Femur (tissue), 1 donor: ENCODE measurements at regions not wholly inside any gene's neighbourhood (a gene's known extent, or its start where the extent isn't known, plus 50 kb on each side); places are given as distances from the start of the nearest gene placed in this dataset.
"Not testable (repeated sequence)": the region's sequence is repeated elsewhere in the genome, so short reads cannot be mapped to it uniquely, and the experiment has no call there.

Source experiments
- DNase-seq: peaks from one replicate; pipeline ENCODE4 v3.0.0-alpha.2; 2017

DNA sequence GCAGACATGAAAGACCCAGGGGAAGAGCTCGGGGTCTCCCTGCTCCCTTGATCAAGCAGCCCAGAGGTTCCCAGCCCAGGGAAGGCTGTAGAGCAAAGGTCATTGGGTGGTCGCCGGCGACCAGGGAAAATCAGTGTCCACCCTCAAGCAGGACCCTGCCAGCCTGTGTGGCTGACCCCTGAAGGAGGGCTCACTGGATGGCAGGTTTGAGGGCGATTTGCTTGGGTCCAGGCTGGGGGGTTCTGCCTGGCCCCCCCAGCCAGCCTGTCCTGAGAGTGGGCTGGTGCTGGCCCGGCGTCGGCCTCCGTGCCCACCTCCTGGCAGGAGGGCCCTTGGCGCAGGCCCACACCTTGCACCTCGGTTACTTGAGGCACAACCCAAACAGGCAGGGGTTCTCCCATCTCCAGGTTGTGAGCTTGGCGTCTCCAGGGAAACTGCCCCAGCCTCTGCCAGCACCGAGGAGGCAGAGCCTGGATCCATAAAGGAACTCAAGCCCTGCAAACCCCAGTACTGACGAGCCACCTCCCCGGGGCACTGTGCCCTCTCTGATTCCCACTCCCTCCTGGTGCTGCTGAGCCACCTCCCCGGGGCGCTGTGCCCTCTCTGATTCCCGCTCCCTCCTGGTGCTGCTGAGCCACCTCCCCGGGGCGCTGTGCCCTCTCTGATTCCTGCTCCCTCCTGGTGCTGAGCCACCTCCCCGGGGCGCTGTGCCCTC is 329.0 kb upstream of the SFSWAP start:
- DNase-seq: no peak

- no peak for DNase-seq
These were observed 327.6 kb upstream of the SFSWAP start for GRCh38 chr12:131383291-131383690.

DNA sequence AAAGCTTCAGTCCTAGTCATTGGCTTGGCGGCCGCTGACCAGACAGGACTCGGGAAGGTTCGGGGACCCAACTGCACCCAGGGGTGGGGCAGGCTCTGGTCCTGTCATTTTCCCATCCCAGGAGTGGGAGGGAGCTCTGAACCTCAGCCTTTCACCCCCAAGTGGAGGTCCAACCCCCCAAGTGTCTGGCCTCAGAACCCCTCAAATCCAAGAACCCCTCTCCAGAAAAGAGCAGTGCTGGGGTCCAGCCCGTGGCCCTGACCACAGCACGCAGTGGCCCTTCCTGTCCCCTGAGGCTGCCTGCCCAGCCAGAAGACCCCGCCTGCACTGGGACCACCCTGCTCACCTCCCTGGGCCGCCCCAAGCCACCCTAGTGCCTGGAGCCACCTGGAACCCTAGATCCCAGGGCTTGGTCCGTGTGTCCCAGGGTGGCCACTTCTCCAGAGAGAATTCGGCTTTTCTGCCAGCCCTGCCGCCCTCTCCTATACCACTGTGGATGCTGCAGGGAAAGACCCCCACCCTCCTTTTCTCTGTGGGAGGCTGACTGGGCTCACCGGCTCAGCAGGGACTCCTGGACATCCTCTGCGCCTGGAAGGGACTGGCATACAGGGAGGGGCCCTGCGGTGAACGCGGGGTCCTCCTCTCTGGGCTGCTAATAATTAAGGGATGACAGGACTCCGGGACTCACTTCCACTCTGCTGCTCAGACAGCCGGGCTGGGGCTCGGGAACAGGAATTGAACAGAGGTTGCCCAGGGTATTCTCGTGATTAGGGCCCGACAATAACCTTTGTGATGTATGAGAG is 326.9 kb upstream of the SFSWAP start:
- no peak for DNase-seq

- no peak for DNase-seq
These were observed 326.4 kb upstream of the SFSWAP start for GRCh38 chr12:131384544-131384855.

DNA sequence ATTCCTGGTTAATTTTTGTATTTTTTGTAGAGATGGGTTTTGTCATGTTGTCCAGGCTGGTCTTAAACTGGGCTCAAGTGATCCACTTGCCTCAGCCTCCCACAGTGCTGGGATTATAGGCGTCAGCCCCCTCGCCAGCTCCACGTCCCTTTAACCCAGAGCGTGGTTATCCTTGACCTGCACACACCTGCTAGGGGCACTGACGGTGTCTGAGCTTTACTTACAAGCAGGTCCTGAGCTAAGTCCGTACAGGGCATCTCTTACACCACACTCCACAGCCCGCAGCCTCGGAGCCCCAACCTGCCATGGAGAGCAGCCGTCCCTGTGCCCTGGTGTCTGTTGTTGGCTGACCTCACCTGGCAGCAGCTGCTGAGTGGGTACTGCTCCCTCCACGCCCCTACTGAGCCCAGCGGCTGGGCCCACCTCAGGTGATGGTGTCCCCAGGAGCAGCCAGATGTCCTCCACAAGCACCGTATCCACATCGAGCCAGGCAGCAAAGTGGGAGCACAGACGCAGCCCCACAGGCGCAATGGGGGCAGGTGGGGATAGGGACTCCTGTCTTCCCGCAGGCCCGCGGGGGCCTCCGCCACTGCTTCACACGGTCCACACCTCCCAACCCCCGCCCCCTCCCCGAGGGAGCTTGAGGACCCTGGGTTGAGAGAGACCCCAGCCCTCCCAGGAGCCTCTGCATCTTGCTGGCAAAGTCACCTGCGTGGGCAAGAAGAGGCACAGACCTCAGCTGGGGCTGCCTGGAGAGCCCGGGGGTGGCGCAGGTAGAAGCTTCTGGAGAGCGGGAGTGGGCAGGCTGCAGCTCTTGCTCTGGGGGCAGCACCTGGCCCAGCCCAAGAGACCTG is 325.4 kb upstream of the SFSWAP start:
- no peak for DNase-seq

- no peak for DNase-seq
These were observed 324.7 kb upstream of the SFSWAP start for GRCh38 chr12:131386167-131386521.

- DNase-seq: no peak
These were observed 324.1 kb upstream of the SFSWAP start for GRCh38 chr12:131386781-131387180.

DNA sequence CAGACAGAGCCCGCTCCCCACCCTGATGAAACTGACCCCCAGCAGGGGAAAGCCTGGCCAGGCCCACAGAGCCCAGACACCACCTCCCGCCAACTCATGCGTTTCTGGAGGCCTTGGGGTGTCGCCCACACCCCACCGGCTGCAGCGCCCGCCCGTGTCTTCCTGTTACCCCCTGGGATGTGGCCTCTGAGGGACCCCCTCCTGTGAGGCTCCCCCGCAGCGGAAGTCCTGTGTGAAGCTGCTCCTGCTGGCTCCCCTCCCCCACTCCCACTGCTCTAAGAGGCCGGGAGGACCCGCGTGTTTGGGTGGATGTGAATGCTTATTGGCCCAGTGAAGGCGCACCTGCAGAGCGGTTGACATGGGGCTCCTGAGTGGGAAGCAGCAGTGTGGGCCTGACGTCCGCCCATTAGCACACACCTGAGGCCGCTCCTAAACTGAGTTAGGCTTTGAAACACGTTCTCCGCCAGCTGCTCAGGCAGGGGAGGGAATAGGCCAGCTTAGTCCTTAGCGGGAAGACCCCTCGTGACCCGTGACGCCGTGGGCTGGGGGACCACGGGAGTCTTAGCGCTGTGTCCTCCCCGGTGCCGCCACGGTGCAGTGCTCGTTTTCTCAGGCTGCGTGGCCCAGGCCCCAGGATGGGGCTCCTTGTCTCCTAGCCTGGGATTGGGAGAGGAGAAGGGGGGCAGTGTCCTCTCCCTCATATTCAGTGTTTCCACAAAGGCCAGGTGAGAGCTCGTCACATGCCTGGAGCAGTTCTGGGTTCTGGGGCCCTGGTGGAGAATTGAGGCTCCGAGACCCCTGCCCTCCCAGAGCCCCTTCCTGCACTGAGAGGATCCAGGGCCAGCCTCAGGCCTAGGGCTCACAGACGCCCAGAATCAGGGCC is 323.4 kb upstream of the SFSWAP start:
- DNase-seq: no peak

- not testable (repeated sequence) for DNase-seq
These were observed 322.5 kb upstream of the SFSWAP start for GRCh38 chr12:131388164-131389053.

GRCh38 chr12:131389054-131390013 is 321.6 kb upstream of the SFSWAP start:
- DNase-seq: no peak

DNA sequence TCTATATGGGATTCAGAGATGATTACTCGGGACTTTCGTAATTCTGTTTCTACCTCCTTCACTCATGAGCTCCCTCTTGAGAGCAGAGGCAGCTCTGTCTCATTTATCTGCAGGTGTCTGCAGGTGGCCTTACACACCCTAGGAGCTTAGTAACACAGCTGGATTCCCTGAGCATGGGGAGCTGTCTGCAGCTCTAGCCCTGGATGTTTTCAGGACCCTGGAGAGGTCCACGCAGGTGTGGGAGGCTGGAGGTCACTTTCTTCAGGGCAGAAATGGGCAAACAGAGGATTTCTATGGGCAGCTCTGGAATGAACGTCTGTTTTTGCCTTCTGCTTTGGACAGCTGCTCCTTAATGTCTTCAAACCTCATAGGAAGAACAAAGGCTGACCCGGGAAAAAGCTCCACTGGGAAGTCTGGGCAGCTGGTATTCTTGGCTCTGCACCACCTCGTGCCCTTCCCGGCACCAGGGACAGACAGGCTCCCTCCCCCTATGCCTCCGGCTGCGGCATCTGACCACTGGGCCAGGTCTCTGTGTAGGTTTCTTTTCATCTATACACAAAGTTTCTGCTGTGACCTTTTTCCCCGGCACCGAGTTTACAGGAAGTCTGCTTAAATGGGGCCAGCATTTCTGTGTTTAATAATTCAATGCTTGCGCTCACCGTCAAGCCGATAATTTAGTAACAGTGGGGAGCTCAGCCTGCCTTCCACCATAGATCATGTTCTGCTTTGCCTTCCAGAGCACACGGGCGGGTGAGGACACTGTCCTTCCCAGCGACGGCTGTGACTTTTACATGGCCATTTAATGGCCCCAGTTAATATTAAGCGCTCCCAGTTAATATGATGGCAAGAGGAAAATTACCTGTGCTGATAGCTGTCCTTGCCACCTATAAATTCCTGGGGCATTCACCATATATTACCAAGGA is 320.2 kb upstream of the SFSWAP start:
- DNase-seq: peak; percentile 33

DNA sequence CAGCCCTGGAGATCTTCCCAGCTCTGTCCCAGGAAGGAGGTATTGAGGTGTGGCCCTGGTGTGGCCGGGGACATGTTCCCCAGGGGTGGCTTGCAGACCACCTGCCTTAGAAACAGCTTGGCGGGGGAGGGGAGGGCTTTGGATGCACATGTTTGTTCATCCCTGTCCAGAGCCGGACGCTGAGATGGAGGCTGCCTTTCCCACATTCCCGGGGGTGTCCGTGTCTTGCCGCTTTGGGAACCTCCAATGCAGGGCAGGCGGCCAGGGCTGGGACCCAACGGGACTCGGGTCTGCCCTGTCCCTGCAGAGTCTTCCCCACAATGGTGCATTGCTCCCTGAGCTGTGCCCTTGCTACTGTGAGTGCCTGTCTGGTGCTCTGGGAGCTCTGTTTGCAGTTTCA is 319.5 kb upstream of the SFSWAP start:
- no peak for DNase-seq

GRCh38 chr12:131394752-131395151 is 316.1 kb upstream of the SFSWAP start:
- not testable (repeated sequence) for DNase-seq

GRCh38 chr12:131395209-131395684 is 315.6 kb upstream of the SFSWAP start:
- not testable (repeated sequence) for DNase-seq

DNA sequence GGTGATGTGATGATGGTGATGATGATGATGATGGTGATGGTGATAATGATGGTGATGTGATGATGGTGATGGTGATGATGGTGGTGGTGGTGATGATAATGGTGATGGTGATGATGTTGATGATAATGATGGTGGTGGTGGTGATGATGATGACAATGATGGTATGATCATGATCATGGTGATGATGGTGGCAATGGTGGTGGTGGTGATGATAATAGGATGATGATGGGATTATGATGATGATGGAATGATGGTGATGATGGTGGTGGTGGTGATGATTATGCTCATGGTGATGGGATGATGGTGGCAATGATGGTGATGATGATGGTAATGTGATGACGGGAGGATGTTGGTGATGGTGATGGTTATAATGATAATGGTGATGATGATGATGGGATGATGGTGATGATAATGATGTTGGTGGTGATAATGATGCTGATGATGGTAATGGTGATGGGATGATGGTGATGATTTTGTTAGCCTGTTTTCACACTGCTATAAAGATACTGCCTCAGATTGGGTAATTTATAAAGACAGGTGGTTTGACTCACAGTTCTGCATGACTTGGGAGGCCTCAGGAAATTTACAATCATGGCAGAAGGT is 314.8 kb upstream of the SFSWAP start:
- DNase-seq: no peak

GRCh38 chr12:131397493-131398181 is 313.3 kb upstream of the SFSWAP start:
- no peak for DNase-seq

- no peak for DNase-seq
These were observed 311.9 kb upstream of the SFSWAP start for GRCh38 chr12:131399000-131399399.
